ENCODE measurements at regions not wholly inside any gene's neighbourhood (a gene's known extent, or its start where the extent isn't known, plus 50 kb on each side); places are given as distances from the start of the nearest gene placed in this dataset.

- BruUV-seq (replicated peaks) = no TSS peak
- no peak for TF ChIP-seq GATA2 (IDR thresholded peaks at IDR 0.05; ENCODE audit: insufficient read depth, insufficient read length, low read depth, low read length)
- TF ChIP-seq MYC (IDR thresholded peaks at IDR 0.05; ENCODE audit: low read depth, low read length) = no peak
- TF ChIP-seq POLR2A (IDR thresholded peaks at IDR 0.05; ENCODE audit: low read depth, low read length) = no peak
- TF ChIP-seq, protein P1, sequence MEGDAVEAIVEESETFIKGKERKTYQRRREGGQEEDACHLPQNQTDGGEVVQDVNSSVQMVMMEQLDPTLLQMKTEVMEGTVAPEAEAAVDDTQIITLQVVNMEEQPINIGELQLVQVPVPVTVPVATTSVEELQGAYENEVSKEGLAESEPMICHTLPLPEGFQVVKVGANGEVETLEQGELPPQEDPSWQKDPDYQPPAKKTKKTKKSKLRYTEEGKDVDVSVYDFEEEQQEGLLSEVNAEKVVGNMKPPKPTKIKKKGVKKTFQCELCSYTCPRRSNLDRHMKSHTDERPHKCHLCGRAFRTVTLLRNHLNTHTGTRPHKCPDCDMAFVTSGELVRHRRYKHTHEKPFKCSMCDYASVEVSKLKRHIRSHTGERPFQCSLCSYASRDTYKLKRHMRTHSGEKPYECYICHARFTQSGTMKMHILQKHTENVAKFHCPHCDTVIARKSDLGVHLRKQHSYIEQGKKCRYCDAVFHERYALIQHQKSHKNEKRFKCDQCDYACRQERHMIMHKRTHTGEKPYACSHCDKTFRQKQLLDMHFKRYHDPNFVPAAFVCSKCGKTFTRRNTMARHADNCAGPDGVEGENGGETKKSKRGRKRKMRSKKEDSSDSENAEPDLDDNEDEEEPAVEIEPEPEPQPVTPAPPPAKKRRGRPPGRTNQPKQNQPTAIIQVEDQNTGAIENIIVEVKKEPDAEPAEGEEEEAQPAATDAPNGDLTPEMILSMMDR (IDR thresholded peaks at IDR 0.05; ENCODE audit: extremely low read depth in 1 of 2, insufficient read depth in 1 of 2, low read depth in 1 of 2, low read length in 2 of 2) = no peak
- TF ChIP-seq, protein P2, sequence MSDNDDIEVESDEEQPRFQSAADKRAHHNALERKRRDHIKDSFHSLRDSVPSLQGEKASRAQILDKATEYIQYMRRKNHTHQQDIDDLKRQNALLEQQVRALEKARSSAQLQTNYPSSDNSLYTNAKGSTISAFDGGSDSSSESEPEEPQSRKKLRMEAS (IDR thresholded peaks at IDR 0.05; ENCODE audit: insufficient read depth, insufficient read length) = no peak
- TF ChIP-seq JUN (IDR thresholded peaks at IDR 0.05; ENCODE audit: borderline replicate concordance, insufficient read depth, insufficient read length, low read depth) = no peak
- no peak for TF ChIP-seq FOS (IDR thresholded peaks at IDR 0.05; ENCODE audit: borderline replicate concordance, insufficient read depth, low read length)
- no peak for TF ChIP-seq POLR2AphosphoS5 (IDR thresholded peaks at IDR 0.05; ENCODE audit: insufficient read depth, low read depth, low read length)
- TF ChIP-seq EZH2 (IDR thresholded peaks at IDR 0.05; ENCODE audit: borderline replicate concordance, low read depth, low read length, severe bottlenecking) = no peak
- Histone ChIP-seq H3K27me3 (ENCODE audit: control insufficient read depth in 2 of 2, insufficient read depth in 2 of 2, low read length in 2 of 2) (no peaks in the 10 kb centered on the region), H3K9me1 (replicated peaks; ENCODE audit: control insufficient read depth, extremely low read depth, insufficient read depth, low read length) (no peaks in the 10 kb centered on the region), H3K4me3 (replicated peaks in 1 of 3; ENCODE audit: insufficient read depth in 1 of 3, low read depth in 1 of 3, low read length in 3 of 3) (no peak overlapping the region), H3K4me1 (ENCODE audit: control insufficient read depth, extremely low read depth, insufficient read depth, low read length) (no peaks in the 10 kb centered on the region), H2AFZ (ENCODE audit: low read depth, low read length) (no peak overlapping the region), H3K27ac (ENCODE audit: insufficient read depth, low read depth, low read length) (no peak overlapping the region), H3K36me3 (ENCODE audit: control insufficient read depth in 2 of 2, extremely low read depth in 1 of 2, insufficient read depth in 2 of 2, low read length in 2 of 2) (no peaks in the 10 kb centered on the region), H4K20me1 (replicated peaks; ENCODE audit: control insufficient read depth, extremely low read depth, insufficient read depth, low read length) (no peaks in the 10 kb centered on the region), H3K4me2 (ENCODE audit: insufficient read depth, low read length) (no peak overlapping the region), H3K79me2 (ENCODE audit: control insufficient read depth, insufficient read depth, low read length) (no peaks in the 10 kb centered on the region), H3K9ac (replicated peaks; ENCODE audit: extremely low read depth, insufficient read depth, low read length) (no peak overlapping the region), H3K9me3 (replicated peaks; ENCODE audit: control insufficient read depth, insufficient read depth, low read length) (no peaks in the 10 kb centered on the region)
- dilution Hi-C loops (cut with MboI; ENCODE audit: extremely low pct_ligation_motif_present, low sequenced_read_pairs) (no loop called here), intact Hi-C loops (cut with micrococcal nuclease) (no loop called here)
- CTCF ChIA-PET = interaction anchor here (1.0 kb wide), 1 partner anchor 15 kb away, joined by 3 read pairs; no protein-coding TSS in a partner anchor
- POLR2A ChIA-PET = no interaction called here
- FAIRE-seq (no peak), DNase-seq (ENCODE audit: low read depth, low spot score) (no peak)
Observed at GRCh38 chr4:79663865-79664264, 255.8 kb upstream of the GK2 start.
